Liver (tissue), 8 donors: ENCODE measurements at regions not wholly inside any gene's neighbourhood (a gene's known extent, or its start where the extent isn't known, plus 50 kb on each side); places are given as distances from the start of the nearest gene placed in this dataset.

Experiments used
- DNase-seq: peaks from one replicate; pipeline ENCODE4 v3.0.0-alpha.2; 2017; ENCODE audit warnings: low spot score
- H3K27ac ChIP-seq, 2 donors: one replicate each; pipeline ENCODE4 v1.7.0; 2013; ENCODE audit warnings: inconsistent platforms in 2 of 2, low read length in 2 of 2, control low read depth in 1 of 2, low read depth in 1 of 2, mild to moderate bottlenecking in 1 of 2
- H3K27me3 ChIP-seq, 4 donors: one replicate each; pipeline versions ENCODE4 v1.6.1 to v1.7.0; 2013; ENCODE audit warnings: low read length in 3 of 4, inconsistent platforms in 1 of 4, mild to moderate bottlenecking in 1 of 4, moderate library complexity in 1 of 4; ENCODE audit not compliant: control insufficient read depth in 4 of 4, insufficient read depth in 4 of 4
- H3K36me3 ChIP-seq, 4 donors: one replicate each; pipeline versions ENCODE4 v1.6.1 to v1.7.0; 2013; ENCODE audit warnings: low read length in 3 of 4, mild to moderate bottlenecking in 3 of 4, low read depth in 1 of 4, moderate library complexity in 1 of 4; ENCODE audit not compliant: control insufficient read depth in 4 of 4, insufficient read depth in 3 of 4
- H3K4me1 ChIP-seq, 4 donors: one replicate each; pipeline versions ENCODE4 v1.6.1 to v1.7.0; 2013; ENCODE audit warnings: low read length in 3 of 4, mild to moderate bottlenecking in 3 of 4, moderate library complexity in 1 of 4; ENCODE audit not compliant: control insufficient read depth in 4 of 4, insufficient read depth in 4 of 4
- H3K4me3 ChIP-seq, 3 donors: one replicate each; pipeline versions ENCODE4 v1.6.1 to v1.7.0; 2013; ENCODE audit warnings: low read length in 3 of 3, control low read depth in 1 of 3, low read depth in 1 of 3, mild to moderate bottlenecking in 1 of 3
- H3K9ac ChIP-seq, 2 donors: one replicate each; pipeline ENCODE4 v1.7.0; 2013; ENCODE audit warnings: low read length in 2 of 2, mild to moderate bottlenecking in 2 of 2, moderate library complexity in 2 of 2, control low read depth in 1 of 2, low read depth in 1 of 2
- H3K9me3 ChIP-seq, 4 donors: one replicate each; pipeline versions ENCODE4 v1.6.1 to v1.7.0; 2013; ENCODE audit warnings: low read length in 3 of 4; ENCODE audit not compliant: control insufficient read depth in 4 of 4
- EGR1 ChIP-seq, 2 donors: IDR thresholded peaks; 2 replicates each; pipeline ENCODE4 v1.6.1; 2016 to 2018; ENCODE audit warnings: antibody characterized with exemption in 2 of 2, low read depth in 2 of 2
- FOXA1 ChIP-seq: IDR thresholded peaks from 2 replicates; pipeline ENCODE4 v1.6.1; 2016; ENCODE audit warnings: antibody characterized with exemption
- HNF4A ChIP-seq, 2 donors: conservative IDR thresholded peaks; 2 replicates each; pipeline ENCODE4 v1.6.1; 2016; ENCODE audit warnings: antibody characterized with exemption in 2 of 2, mild to moderate bottlenecking in 2 of 2
- HNF4G ChIP-seq: IDR thresholded peaks from 2 replicates; pipeline ENCODE4 v1.6.1; 2016; ENCODE audit warnings: antibody characterized with exemption
- JUND ChIP-seq, 2 donors: IDR thresholded peaks; 2 replicates each; pipeline ENCODE4 v1.6.1; 2016; ENCODE audit warnings: antibody characterized with exemption in 2 of 2
- NR2F2 ChIP-seq: IDR thresholded peaks from 2 replicates; pipeline ENCODE4 v1.6.1; 2016; ENCODE audit warnings: antibody characterized with exemption
- RAD21 ChIP-seq, 2 donors: IDR thresholded peaks; 2 replicates each; pipeline ENCODE4 v1.6.1; 2016; ENCODE audit warnings: antibody characterized with exemption in 2 of 2, mild to moderate bottlenecking in 2 of 2
- SP1 ChIP-seq: IDR thresholded peaks from 2 replicates; pipeline ENCODE4 v1.6.1; 2018; ENCODE audit warnings: antibody characterized with exemption, mild to moderate bottlenecking
- TAF1 ChIP-seq: conservative IDR thresholded peaks from 2 replicates; pipeline ENCODE4 v1.6.1; 2016; ENCODE audit warnings: antibody characterized with exemption, mild to moderate bottlenecking
- YY1 ChIP-seq: IDR thresholded peaks from 2 replicates; pipeline ENCODE4 v1.6.1; 2016; ENCODE audit warnings: antibody characterized with exemption, mild to moderate bottlenecking
- WGBS: extraction: QIAGEN DNeasy Blood & Tissue Kit; methylation state at CpG from one replicate; pipeline ENCODE4 v1.1.7; 2013; 5-methylcytosine and 5-hydroxymethylcytosine counted together
- TF ChIP-seq, protein P1 (sequence below): IDR thresholded peaks from 2 replicates; pipeline ENCODE4 v1.6.1; 2016; ENCODE audit warnings: antibody characterized with exemption
- TF ChIP-seq, protein P2 (sequence below): fragments of 150-350 bp; IDR thresholded peaks from 2 replicates; pipeline ENCODE4 v1.5.1; 2017; ENCODE audit warnings: improper control_type of control experiment, low read depth, low read length; ENCODE audit not compliant: missing input control
- TF ChIP-seq, protein P3 (sequence below): IDR thresholded peaks from 2 replicates; pipeline ENCODE4 v1.6.1; 2016; ENCODE audit warnings: antibody characterized with exemption
- TF ChIP-seq, protein P4 (sequence below): IDR thresholded peaks from 2 replicates; pipeline ENCODE4 v1.6.1; 2016; ENCODE audit warnings: antibody characterized with exemption
- TF ChIP-seq, protein P5 (sequence below): IDR thresholded peaks from 2 replicates; pipeline ENCODE4 v1.6.1; 2016; ENCODE audit warnings: antibody characterized with exemption, mild to moderate bottlenecking
- donor health status: healthy.
- donor health status: healthy.
- donor health status: healthy.
- donor health status: healthy.
- donor health status: healthy.

DNA sequence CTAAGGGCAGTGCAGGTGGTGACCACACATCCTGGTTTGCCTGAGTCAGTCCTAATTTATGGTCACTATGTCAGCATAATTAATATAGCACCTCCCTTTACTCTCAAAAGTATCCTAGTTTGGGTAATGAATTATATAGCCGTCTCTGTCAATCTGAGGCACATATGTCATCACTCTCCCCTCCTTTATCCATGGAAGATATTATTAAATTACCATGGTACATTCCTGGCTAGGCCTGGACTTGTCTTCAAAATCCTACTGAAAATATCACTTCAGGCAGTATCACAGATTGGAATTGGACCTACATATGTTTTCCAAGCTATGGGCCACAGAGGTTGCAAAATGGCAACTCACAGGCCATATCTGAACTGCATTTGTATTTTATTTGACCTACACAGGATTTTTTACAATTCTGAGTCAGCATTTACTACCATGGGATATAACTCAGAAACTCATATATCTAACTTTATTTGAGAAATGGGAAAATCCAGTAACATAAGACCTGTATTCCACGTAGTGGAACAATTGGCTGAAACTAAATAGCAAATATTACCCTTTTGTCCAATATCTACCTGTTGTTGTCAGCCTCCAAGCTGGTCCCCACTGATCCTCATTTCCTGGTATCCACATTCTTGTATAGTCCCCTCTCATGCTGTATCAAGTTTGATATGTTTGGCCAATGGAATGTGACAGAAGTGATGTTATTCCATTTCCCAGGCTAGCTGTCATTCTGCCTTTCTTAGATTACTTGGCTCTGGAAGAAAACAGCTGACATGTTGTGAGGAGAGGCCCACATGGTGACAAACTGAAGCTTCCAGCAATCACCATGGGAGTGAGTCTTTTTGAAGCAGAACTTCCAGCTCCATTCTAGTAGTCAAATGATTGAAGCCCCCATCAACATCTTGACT, 102.5 kb upstream of the MDM1 start:
- no peak for DNase-seq
- Histone ChIP-seq H3K27me3 (no peaks in the 10 kb centered on the region), H3K4me1 (no peaks in the 10 kb centered on the region), H3K36me3 (no peaks in the 10 kb centered on the region), H3K27ac (no peak overlapping the region), H3K9ac (no peak overlapping the region), H3K4me3 (no peak overlapping the region), H3K9me3 (no peaks in the 10 kb centered on the region)
- TF ChIP-seq, protein P1, sequence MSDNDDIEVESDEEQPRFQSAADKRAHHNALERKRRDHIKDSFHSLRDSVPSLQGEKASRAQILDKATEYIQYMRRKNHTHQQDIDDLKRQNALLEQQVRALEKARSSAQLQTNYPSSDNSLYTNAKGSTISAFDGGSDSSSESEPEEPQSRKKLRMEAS = no peak
- no peak for TF ChIP-seq JUND (IDR thresholded peaks at IDR 0.05)
- TF ChIP-seq, protein P2, sequence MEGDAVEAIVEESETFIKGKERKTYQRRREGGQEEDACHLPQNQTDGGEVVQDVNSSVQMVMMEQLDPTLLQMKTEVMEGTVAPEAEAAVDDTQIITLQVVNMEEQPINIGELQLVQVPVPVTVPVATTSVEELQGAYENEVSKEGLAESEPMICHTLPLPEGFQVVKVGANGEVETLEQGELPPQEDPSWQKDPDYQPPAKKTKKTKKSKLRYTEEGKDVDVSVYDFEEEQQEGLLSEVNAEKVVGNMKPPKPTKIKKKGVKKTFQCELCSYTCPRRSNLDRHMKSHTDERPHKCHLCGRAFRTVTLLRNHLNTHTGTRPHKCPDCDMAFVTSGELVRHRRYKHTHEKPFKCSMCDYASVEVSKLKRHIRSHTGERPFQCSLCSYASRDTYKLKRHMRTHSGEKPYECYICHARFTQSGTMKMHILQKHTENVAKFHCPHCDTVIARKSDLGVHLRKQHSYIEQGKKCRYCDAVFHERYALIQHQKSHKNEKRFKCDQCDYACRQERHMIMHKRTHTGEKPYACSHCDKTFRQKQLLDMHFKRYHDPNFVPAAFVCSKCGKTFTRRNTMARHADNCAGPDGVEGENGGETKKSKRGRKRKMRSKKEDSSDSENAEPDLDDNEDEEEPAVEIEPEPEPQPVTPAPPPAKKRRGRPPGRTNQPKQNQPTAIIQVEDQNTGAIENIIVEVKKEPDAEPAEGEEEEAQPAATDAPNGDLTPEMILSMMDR = no peak
- TF ChIP-seq RAD21 (IDR thresholded peaks at IDR 0.05) = no peak
- TF ChIP-seq NR2F2 = no peak
- no peak for TF ChIP-seq FOXA1
- no peak for TF ChIP-seq SP1
- no peak for TF ChIP-seq TAF1
- WGBS = 96% methylated on average over 2 of the region's 2 CpGs

DNA sequence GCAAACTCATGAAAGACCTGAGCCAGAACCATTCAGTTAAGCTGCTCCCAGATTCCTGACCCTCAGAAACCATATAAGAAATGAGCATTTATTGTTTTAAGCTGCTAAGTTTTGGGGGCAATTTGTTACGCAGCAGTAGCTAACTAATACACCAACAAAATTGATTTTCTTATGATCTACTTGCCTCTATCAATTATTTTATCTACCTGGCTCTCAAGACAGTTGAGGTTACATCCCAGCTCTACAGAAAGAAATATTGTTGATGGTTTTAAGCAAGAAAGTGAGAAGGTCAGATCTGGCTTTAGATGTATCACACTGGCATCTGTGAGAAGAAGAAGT, 103.1 kb upstream of the MDM1 start:
- H3K27ac ChIP-seq = no peak overlapping the region
- no peaks in the 10 kb centered on the region for H3K4me1 ChIP-seq
- H3K9ac ChIP-seq = no peak overlapping the region
- H3K9me3 ChIP-seq = no peaks in the 10 kb centered on the region
- WGBS = 96% methylated on average over 1 of the region's 1 CpG
- no peaks in the 10 kb centered on the region for H3K36me3 ChIP-seq
- H3K4me3 ChIP-seq = no peak overlapping the region
- TF ChIP-seq JUND (IDR thresholded peaks at IDR 0.05) (no peak), RAD21 (IDR thresholded peaks at IDR 0.05) (no peak), SP1 (no peak), HNF4A (conservative IDR thresholded peaks at IDR 0.05) (no peak), EGR1 (IDR thresholded peaks at IDR 0.05; ENCODE audit: low read depth in 2 of 2) (no peak), NR2F2 (no peak), HNF4G (no peak), YY1 (no peak)
- TF ChIP-seq, protein P3, sequence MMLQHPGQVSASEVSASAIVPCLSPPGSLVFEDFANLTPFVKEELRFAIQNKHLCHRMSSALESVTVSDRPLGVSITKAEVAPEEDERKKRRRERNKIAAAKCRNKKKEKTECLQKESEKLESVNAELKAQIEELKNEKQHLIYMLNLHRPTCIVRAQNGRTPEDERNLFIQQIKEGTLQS = no peak
- TF ChIP-seq, protein P2 = no peak
- TF ChIP-seq, protein P4, sequence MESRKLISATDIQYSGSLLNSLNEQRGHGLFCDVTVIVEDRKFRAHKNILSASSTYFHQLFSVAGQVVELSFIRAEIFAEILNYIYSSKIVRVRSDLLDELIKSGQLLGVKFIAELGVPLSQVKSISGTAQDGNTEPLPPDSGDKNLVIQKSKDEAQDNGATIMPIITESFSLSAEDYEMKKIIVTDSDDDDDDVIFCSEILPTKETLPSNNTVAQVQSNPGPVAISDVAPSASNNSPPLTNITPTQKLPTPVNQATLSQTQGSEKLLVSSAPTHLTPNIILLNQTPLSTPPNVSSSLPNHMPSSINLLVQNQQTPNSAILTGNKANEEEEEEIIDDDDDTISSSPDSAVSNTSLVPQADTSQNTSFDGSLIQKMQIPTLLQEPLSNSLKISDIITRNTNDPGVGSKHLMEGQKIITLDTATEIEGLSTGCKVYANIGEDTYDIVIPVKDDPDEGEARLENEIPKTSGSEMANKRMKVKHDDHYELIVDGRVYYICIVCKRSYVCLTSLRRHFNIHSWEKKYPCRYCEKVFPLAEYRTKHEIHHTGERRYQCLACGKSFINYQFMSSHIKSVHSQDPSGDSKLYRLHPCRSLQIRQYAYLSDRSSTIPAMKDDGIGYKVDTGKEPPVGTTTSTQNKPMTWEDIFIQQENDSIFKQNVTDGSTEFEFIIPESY = no peak
- TF ChIP-seq, protein P1 = no peak
- TF ChIP-seq, protein P5, sequence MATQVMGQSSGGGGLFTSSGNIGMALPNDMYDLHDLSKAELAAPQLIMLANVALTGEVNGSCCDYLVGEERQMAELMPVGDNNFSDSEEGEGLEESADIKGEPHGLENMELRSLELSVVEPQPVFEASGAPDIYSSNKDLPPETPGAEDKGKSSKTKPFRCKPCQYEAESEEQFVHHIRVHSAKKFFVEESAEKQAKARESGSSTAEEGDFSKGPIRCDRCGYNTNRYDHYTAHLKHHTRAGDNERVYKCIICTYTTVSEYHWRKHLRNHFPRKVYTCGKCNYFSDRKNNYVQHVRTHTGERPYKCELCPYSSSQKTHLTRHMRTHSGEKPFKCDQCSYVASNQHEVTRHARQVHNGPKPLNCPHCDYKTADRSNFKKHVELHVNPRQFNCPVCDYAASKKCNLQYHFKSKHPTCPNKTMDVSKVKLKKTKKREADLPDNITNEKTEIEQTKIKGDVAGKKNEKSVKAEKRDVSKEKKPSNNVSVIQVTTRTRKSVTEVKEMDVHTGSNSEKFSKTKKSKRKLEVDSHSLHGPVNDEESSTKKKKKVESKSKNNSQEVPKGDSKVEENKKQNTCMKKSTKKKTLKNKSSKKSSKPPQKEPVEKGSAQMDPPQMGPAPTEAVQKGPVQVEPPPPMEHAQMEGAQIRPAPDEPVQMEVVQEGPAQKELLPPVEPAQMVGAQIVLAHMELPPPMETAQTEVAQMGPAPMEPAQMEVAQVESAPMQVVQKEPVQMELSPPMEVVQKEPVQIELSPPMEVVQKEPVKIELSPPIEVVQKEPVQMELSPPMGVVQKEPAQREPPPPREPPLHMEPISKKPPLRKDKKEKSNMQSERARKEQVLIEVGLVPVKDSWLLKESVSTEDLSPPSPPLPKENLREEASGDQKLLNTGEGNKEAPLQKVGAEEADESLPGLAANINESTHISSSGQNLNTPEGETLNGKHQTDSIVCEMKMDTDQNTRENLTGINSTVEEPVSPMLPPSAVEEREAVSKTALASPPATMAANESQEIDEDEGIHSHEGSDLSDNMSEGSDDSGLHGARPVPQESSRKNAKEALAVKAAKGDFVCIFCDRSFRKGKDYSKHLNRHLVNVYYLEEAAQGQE = no peak
- no peak for DNase-seq
- no peaks in the 10 kb centered on the region for H3K27me3 ChIP-seq
